GM19328 (cell line): ENCODE measurements at regions not wholly inside any gene's neighbourhood (a gene's known extent, or its start where the extent isn't known, plus 50 kb on each side); places are given as distances from the start of the nearest gene placed in this dataset.

Experiments used
- ATAC-seq: cut with Tn5 transposase; IDR thresholded peaks from one replicate; pipeline ENCODE4 v1.9.1; 2021; ENCODE audit warnings: mild to moderate bottlenecking, moderate library complexity; ENCODE audit not compliant: unreplicated experiment

GRCh38 chr4:14653338-14653737 lies 348.9 kb upstream of the CPEB2 start:
- ATAC-seq, result no peak

- ATAC-seq, result no peak
Observed at GRCh38 chr4:14659286-14659685, 343.0 kb upstream of the CPEB2 start.

DNA sequence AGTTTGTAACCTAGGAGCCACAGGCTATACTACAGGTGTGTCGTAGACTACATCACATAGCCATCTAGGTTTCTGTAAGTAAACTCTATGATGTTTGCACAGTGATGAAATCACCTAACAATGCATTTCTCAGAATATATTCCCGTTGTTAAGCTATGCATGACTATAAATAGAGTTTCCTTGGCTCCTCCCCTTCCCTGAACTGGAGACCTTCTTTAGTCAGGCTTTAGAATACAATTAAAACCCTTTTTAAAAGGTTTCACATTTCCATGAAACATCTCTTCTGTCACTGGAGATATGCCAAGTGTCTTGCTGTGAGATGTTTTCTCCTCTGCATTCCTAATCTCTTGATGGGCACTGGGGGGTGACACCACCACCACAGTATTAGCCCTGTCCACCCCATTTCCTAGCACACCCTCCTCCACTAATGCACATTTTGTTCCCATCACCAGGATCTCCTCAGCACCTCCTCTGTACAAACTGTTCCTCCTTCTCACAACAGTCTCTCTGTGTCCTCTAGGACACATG lies 334.6 kb upstream of the CPEB2 start:
- ATAC-seq, result no peak

DNA sequence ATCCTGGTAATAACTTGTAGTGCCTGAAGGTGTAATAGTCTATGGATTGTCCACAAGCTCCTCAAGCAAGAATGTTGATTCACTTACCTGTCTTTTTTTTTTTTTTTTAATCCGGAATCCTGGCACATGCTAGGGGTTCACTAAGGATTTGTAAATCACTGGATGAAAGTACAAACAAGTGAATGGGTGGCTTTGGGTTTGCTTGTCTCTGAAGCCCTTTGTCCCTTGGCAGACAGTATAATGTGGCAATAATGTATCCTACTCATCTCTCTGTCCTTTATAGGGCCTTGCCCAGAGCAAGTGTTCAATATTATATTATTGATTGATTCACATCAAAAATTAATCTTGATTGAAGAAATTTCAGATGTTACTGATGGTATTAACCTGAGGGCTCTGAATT lies 334.0 kb upstream of the CPEB2 start:
- no peak for ATAC-seq

GRCh38 chr4:14669371-14669770 lies 332.9 kb upstream of the CPEB2 start:
- ATAC-seq, result no peak

DNA sequence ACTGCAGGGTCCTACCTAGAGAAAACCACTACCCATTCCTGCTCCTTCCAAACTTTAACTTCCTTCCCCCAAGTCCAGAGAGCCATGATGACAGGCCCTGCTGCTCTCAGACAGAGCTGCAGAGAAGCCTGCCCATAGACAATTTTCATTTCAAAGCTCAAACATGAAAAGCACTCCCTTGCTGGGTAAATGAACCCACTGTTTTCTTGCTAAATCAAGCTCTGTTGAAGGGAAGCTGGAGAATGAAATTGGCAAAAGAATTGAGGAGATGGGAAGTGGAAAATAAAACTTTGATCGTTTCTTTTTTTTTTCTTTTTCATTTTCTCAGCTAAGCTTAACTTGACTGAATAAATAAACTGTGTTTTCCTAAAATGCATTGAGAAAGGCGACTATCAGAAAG lies 331.1 kb upstream of the CPEB2 start:
- ATAC-seq, result no peak

- ATAC-seq, result no peak
Observed at GRCh38 chr4:14675279-14675985, 326.8 kb upstream of the CPEB2 start.

DNA sequence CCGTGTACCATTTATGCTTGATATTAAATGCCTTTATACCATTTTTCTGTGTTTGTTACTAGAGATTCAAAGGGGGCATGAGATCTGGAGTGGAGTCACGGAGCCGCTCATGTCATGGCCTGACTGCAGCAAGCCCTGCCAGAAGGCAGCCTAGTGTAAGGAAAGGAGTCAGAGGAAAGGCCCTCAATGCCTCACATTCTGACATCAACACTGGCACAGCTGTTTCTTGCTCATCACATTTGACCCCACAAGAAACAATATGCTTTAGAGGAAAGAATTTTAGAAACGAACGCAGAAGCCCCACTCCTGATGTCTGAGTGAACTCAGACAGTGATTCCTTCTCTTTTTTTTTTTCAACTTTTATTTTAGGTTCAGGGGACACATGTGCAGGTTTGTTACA lies 322.4 kb upstream of the CPEB2 start:
- ATAC-seq, result no peak

DNA sequence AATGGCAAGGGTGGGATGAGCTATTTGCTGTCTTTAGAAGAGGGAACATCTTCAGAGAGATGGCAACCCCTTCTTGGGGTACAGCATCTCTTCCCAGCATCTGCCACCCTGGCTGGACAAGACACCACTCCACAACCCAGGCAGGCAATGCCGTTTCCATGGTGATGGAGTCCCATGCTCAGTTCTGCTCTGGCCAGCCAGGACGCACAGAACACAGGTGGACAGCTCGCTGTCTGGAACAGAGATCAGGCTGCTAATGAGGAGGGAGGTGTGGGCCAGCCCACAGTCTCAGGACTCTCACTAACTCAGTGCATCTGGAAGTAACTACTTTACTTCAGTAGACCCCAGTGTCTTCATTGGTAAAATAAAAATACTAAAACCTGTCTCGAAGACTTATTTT lies 321.0 kb upstream of the CPEB2 start:
- ATAC-seq, result no peak

DNA sequence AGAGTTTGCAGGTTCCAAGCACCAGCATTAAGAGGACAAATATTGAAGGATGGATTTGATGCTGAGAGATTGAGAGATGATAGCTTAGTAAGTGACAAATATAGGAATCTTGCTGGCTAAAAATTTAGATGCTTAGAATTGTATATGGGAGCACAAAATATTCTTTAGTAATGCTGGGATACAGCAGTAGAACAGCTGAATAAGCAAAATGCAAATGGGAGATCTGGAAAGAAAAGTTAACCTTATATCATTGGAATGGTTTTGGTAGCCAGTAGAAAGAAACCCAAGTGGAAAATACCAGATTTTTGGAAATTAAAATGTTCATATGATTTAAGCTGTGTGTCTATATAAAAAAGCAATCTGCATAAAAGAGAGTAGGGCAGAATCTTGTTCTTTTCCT lies 308.6 kb upstream of the CPEB2 start:
- no peak for ATAC-seq

DNA sequence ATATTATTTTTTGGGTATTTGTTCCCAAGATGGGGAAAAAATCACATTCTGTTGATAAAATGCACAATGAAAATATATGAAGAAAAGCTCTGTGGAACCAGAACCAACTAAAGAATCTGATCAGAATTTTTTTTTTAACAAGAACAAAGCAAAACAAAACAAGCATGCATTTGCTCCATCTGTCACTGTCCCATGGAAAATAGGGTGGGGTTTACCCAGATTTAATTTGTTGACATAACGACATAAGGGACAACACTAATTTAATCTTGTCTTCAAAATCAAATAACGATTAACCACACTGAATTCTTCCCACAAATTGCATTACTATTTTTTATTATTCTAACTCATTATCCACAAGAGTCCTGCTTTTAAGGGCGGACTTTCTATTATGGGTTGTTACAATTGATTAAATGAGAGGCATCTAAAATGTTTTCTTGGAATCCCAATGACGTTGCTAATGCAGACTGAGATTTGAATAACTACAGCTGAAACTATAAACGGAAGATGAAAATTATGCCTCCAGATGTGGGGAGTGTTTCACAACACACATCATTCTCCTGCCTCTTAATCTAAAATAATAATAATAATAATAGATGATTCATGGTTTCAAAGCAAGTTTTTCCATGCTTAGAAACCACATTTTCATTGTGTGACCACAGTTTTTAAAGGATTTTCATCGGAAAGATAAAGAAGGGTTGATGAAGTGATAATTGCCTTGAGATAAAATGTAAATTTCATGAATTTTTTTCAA lies 307.0 kb upstream of the CPEB2 start:
- ATAC-seq, result no peak

- no peak for ATAC-seq
Observed at GRCh38 chr4:14700083-14700482, 302.2 kb upstream of the CPEB2 start.

DNA sequence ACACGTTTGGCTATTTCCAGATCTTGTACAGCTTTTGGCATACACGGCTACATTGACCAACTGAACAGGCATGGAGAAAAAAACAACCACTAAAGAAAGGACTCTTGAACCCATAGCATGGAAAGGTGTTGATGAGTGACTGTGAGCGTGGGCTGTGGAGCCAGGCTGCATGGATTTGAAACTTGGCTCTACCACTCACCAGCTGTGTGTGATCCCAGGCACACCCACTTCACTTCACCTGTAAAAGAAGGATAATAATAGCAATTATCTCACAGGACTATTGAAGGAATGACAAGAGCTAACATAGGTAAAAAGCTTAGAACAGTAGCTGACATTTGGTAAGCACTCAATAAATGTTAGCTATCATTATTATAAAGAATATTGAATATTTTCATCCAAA lies 301.7 kb upstream of the CPEB2 start:
- ATAC-seq, result no peak

DNA sequence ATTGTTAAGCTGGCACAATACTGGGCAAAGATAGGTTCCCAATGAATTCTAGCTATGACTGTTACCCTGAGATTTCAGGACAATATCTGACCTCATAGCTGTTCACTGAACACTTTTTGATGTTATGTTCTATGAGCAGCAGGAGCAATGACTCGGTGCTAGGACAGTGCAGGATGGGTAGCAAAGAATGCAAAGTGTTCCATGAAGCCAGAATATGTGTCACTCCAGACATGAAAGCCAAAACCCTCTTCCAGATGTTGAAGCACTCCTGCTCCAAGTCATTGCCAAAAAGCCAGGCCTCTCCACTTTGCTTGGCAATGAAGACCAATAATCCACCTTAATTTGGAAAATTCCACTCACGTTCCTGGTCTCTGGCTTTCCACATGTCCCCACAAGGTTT lies 300.9 kb upstream of the CPEB2 start:
- ATAC-seq, result no peak

DNA sequence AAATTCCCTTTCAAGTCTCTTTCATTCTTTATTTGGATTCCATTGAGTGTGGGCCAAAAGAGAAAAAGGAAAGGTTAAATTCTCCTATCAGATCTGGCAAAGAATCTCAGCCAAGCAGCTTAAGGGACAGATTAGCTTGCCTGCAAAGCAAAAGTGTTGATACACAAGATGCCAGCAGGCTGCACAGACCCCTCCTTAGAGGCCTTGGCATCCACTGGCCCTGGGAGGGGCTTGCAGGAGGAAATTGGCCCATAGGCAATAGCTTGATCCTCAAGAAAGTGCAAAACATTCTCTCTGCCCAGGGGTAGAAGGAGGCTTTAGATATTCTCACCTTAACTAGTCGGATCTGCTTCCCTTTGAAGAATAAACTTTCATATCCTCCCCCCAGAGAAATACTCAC lies 300.4 kb upstream of the CPEB2 start:
- no peak for ATAC-seq

DNA sequence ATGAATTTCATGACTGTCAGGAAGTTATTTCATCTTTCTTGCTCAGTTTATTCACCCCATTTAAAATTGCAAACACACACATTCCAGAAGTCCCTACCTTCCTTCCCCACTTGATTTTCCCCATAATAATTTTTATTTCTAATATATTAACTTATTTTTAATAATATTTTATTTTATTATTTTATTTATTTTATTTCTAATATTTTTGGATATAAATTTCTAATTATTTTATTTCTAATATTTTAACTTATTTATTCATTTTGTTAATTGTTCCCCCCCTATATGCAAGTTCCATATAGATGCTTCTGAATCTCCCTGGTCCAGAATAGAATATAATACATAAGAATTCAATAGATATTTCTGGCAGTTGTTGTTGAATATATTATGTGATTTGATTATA lies 293.7 kb upstream of the CPEB2 start:
- no peak for ATAC-seq

DNA sequence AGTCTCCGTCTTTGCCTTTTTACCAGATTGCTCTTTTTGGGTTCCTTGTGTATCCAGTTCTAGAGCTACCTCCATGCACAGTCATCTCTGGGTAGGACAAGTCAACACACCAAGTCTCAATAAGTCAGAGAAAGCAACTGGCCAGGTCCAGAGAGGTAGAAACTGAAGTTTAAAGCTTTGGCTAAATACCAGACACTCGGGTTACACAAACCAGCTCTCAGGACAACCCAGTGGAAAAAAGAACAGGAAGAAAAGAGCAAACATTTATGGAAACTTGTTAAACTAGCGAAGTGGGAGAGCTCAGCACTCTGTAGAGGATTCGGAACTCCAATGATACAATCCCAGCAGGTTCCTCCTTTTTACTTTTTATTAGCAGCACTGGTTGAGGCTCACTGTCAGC lies 291.0 kb upstream of the CPEB2 start:
- ATAC-seq, result no peak

- no peak for ATAC-seq
Observed at GRCh38 chr4:14716691-14717090, 285.6 kb upstream of the CPEB2 start.

- ATAC-seq, result no peak
Observed at GRCh38 chr4:14719053-14719452, 283.2 kb upstream of the CPEB2 start.

- ATAC-seq, result no peak
Observed at GRCh38 chr4:14726441-14726840, 275.8 kb upstream of the CPEB2 start.

DNA sequence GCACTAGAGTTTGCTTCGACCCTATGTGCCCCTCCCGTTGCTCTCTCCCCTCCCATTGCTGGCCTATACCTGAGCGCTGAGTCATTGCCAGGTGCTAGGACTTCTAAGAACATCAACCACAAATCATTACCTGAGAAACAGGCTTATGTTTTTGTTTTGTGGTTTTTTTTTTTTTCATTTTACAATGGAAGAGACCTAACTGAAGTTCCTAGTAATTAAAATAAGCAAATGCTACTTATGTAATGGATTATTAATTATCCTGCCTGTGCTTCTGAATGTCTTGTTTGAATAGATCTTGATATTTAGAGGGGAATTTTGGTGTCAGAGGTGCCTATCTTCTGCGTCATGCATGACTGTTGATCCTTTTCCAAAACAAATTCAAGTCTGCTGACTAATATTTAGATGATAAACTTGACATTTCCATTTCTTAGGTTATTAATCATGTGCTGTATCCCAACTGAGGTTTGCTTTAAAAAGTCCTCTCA lies 275.4 kb upstream of the CPEB2 start:
- no peak for ATAC-seq

GRCh38 chr4:14729282-14730000 lies 272.8 kb upstream of the CPEB2 start:
- ATAC-seq, result no peak
